Vagina (tissue), 2 donors: ENCODE measurements at regions not wholly inside any gene's neighbourhood (a gene's known extent, or its start where the extent isn't known, plus 50 kb on each side); places are given as distances from the start of the nearest gene placed in this dataset.

Experiments used
- DNase-seq, 2 donors: peaks; one replicate each; pipeline ENCODE4 v3.0.0-alpha.2; 2017; ENCODE audit errors: extremely low spot score in 2 of 2
- H3K27ac ChIP-seq: fragments of 200-600 bp; sonication (generic); one replicate; pipeline ENCODE4 v1.5.1; 2019
- H3K27me3 ChIP-seq: fragments of 200-600 bp; sonication (generic); one replicate; pipeline ENCODE4 v1.5.1; 2019
- H3K36me3 ChIP-seq, 2 donors: fragments of 200-600 bp; sonication (generic); one replicate each; pipeline ENCODE4 v1.5.1; 2017 to 2019
- H3K4me1 ChIP-seq: fragments of 200-600 bp; sonication (generic); one replicate; pipeline ENCODE4 v1.5.1; 2019
- H3K4me3 ChIP-seq, 2 donors: fragments of 200-600 bp; sonication (generic); 1 replicate in 1 of 2; 2 replicates in 1 of 2; pipeline ENCODE4 v1.5.1; 2016 to 2019
- H3K9me3 ChIP-seq: fragments of 200-600 bp; sonication (generic); one replicate; pipeline ENCODE4 v1.5.1; 2019
- POLR2A ChIP-seq, 2 donors: fragments of 450-650 bp; IDR thresholded peaks; one replicate each; pipeline ENCODE4 v1.6.1; 2017; ENCODE audit warnings: antibody characterized with exemption in 2 of 2, mild to moderate bottlenecking in 2 of 2, moderate library complexity in 2 of 2
- POLR2AphosphoS5 ChIP-seq, 2 donors: sonication (generic); formaldehyde crosslinking; IDR thresholded peaks; one replicate each; pipeline ENCODE4 v1.9.0; 2017; ENCODE audit warnings: antibody characterized with exemption in 2 of 2, mild to moderate bottlenecking in 2 of 2, low read depth in 1 of 2; ENCODE audit not compliant: insufficient read depth in 1 of 2
- intact Hi-C: fragments of 100-400 bp; cut with DNase I; formaldehyde crosslinking; loops from one replicate; pipeline ENCODE4 v1.15.1; 2023
- TF ChIP-seq, protein P1 (sequence below), 3 experiments: fragments of 450-650 bp in 2 of 3; fragments of 200-600 bp in 1 of 3; sonication (generic) in 1 of 3; IDR thresholded peaks; one replicate each; pipeline ENCODE4 v1.5.1; 2017 to 2019; ENCODE audit warnings: antibody characterized with exemption in 3 of 3, mild to moderate bottlenecking in 2 of 3, moderate library complexity in 2 of 3

- intact Hi-C loops = no loop called here
- Histone ChIP-seq H3K4me3 (no peak overlapping the region), H3K9me3 (no peaks in the 10 kb centered on the region), H3K27me3 (no peaks in the 10 kb centered on the region), H3K4me1 (no peaks in the 10 kb centered on the region), H3K27ac (no peak overlapping the region), H3K36me3 (no peaks in the 10 kb centered on the region)
- DNase-seq = no peak
- TF ChIP-seq POLR2AphosphoS5 (IDR thresholded peaks at IDR 0.05; ENCODE audit: insufficient read depth in 1 of 2, low read depth in 1 of 2) (no peak), POLR2A (IDR thresholded peaks at IDR 0.05) (no peak)
- TF ChIP-seq, protein P1, sequence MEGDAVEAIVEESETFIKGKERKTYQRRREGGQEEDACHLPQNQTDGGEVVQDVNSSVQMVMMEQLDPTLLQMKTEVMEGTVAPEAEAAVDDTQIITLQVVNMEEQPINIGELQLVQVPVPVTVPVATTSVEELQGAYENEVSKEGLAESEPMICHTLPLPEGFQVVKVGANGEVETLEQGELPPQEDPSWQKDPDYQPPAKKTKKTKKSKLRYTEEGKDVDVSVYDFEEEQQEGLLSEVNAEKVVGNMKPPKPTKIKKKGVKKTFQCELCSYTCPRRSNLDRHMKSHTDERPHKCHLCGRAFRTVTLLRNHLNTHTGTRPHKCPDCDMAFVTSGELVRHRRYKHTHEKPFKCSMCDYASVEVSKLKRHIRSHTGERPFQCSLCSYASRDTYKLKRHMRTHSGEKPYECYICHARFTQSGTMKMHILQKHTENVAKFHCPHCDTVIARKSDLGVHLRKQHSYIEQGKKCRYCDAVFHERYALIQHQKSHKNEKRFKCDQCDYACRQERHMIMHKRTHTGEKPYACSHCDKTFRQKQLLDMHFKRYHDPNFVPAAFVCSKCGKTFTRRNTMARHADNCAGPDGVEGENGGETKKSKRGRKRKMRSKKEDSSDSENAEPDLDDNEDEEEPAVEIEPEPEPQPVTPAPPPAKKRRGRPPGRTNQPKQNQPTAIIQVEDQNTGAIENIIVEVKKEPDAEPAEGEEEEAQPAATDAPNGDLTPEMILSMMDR (IDR thresholded peaks at IDR 0.05) = no peak
Measured at GRCh38 chr16:16833165-16833564, 454.2 kb downstream of the NPIPA7 start.

DNA sequence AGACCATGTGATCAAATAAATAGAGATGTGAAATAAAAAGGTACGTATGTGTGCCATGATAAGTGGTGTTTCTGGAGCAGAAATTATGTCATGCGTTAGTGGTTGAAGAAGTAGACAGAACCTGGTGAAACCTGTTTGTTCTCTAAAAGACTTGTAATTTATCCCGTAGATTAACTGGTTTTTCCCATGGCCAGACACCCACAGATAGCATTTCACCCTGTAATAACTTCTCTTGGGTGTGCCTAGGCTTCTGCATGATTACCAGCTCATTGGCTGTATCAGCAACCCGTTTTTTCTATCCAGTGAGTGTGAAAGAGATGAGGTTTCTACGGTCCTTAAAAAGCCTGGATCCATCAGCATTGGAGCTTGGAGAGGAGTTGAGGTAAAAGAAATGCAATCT, 471.3 kb downstream of the NPIPA7 start:
- H3K27me3 ChIP-seq = no peaks in the 10 kb centered on the region
- no peaks in the 10 kb centered on the region for H3K4me1 ChIP-seq
- H3K27ac ChIP-seq = no peak overlapping the region
- H3K9me3 ChIP-seq = no peaks in the 10 kb centered on the region
- intact Hi-C loops = no loop called here
- H3K4me3 ChIP-seq = no peak overlapping the region
- H3K36me3 ChIP-seq = no peaks in the 10 kb centered on the region
- DNase-seq = no peak
- TF ChIP-seq, protein P1 (IDR thresholded peaks at IDR 0.05) = no peak
- no peak for TF ChIP-seq POLR2A (IDR thresholded peaks at IDR 0.05)
- TF ChIP-seq POLR2AphosphoS5 (IDR thresholded peaks at IDR 0.05; ENCODE audit: insufficient read depth in 1 of 2, low read depth in 1 of 2) = no peak

- Histone ChIP-seq H3K36me3 (no peaks in the 10 kb centered on the region), H3K27me3 (no peaks in the 10 kb centered on the region), H3K9me3 (no peaks in the 10 kb centered on the region), H3K27ac (no peak overlapping the region), H3K4me1 (peaks cover 5% of the 10 kb centered on the region), H3K4me3 (no peak overlapping the region)
- TF ChIP-seq, protein P1 (IDR thresholded peaks at IDR 0.05) = no peak
- TF ChIP-seq POLR2AphosphoS5 (IDR thresholded peaks at IDR 0.05; ENCODE audit: insufficient read depth in 1 of 2, low read depth in 1 of 2) = no peak
- no peak for TF ChIP-seq POLR2A (IDR thresholded peaks at IDR 0.05)
- no peak for DNase-seq
- intact Hi-C loops = no loop called here
Measured at GRCh38 chr16:16857012-16857411, 478.1 kb downstream of the NPIPA7 start.

GRCh38 chr16:16857603-16858283, 478.8 kb downstream of the NPIPA7 start:
- no peaks in the 10 kb centered on the region for H3K36me3 ChIP-seq
- TF ChIP-seq POLR2A (IDR thresholded peaks at IDR 0.05) (no peak), POLR2AphosphoS5 (IDR thresholded peaks at IDR 0.05; ENCODE audit: insufficient read depth in 1 of 2, low read depth in 1 of 2) (no peak)
- TF ChIP-seq, protein P1 (IDR thresholded peaks at IDR 0.05) = no peak
- H3K27me3 ChIP-seq = no peaks in the 10 kb centered on the region
- intact Hi-C loops = no loop called here
- no peak overlapping the region for H3K27ac ChIP-seq
- H3K4me1 ChIP-seq = peaks cover 5% of the 10 kb centered on the region
- H3K9me3 ChIP-seq = no peaks in the 10 kb centered on the region
- H3K4me3 ChIP-seq = no peak overlapping the region
- no peak for DNase-seq

DNA sequence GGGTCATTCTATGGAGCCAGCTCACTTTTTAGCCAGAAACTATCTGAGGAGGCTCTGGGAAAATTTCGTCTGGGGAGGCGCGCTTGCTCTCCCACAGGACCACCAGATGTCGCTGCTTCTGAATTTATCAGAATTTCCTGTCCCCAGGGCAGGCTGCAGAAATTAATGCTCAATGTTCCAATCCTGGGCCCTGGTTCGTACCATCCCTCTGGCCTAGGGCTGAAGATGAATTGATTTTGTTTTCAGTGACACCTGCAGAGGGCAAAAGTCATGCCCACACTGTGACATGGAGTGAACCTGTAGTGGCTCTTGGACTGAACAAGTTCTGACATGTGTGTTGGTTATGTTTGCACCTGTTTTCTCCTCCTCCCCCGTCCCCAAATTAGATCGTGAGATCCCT, 482.6 kb downstream of the NPIPA7 start:
- intact Hi-C loops = no loop called here
- H3K4me3 ChIP-seq = no peak overlapping the region
- H3K27ac ChIP-seq = no peak overlapping the region
- H3K4me1 ChIP-seq = peaks cover 5% of the 10 kb centered on the region
- no peak for TF ChIP-seq POLR2A (IDR thresholded peaks at IDR 0.05)
- TF ChIP-seq, protein P1 (IDR thresholded peaks at IDR 0.05) = peak; percentile 60 to 71 (median 62)
- no peak for DNase-seq
- H3K27me3 ChIP-seq = no peaks in the 10 kb centered on the region
- no peaks in the 10 kb centered on the region for H3K36me3 ChIP-seq
- no peaks in the 10 kb centered on the region for H3K9me3 ChIP-seq
